Fibroblast of lung (primary cell): ENCODE measurements at regions not wholly inside any gene's neighbourhood (a gene's known extent, or its start where the extent isn't known, plus 50 kb on each side); places are given as distances from the start of the nearest gene placed in this dataset.

Source experiments
- DNase-seq, 2 donors: peaks; one replicate each; pipeline versions ENCODE4 v3.0.0 to v3.0.0-alpha.2; 2010; ENCODE audit warnings: low read depth in 2 of 2
- H2AFZ ChIP-seq: 2 replicates; pipeline ENCODE4 v1.5.1; 2012; ENCODE audit warnings: low read length, control low read depth, inconsistent platforms
- H3K27ac ChIP-seq: 2 replicates; pipeline ENCODE4 v1.5.1; 2011; ENCODE audit warnings: low read length, control low read depth; ENCODE audit not compliant: insufficient read depth
- H3K27me3 ChIP-seq: 2 replicates; pipeline ENCODE4 v1.5.1; 2011; ENCODE audit warnings: mild to moderate bottlenecking, low read length; ENCODE audit not compliant: control insufficient read depth, insufficient read depth
- H3K36me3 ChIP-seq: 2 replicates; pipeline ENCODE4 v1.5.1; 2011; ENCODE audit warnings: low read length; ENCODE audit not compliant: control insufficient read depth, insufficient read depth
- H3K4me1 ChIP-seq: 2 replicates; pipeline ENCODE4 v1.5.1; 2011; ENCODE audit warnings: low read length; ENCODE audit not compliant: control insufficient read depth, insufficient read depth; ENCODE audit errors: extremely low read depth
- H3K4me2 ChIP-seq: 2 replicates; pipeline ENCODE4 v1.5.1; 2011; ENCODE audit warnings: low read length, control low read depth; ENCODE audit not compliant: insufficient read depth; ENCODE audit errors: extremely low read depth
- H3K4me3 ChIP-seq, 4 experiments: fragments of 200-600 bp in 1 of 4; sonication (generic) in 1 of 4; replicated peaks in 1 of 4; 2 replicates each; pipeline ENCODE4 v1.5.1; 2011 to 2016; ENCODE audit warnings: low read length in 4 of 4, low read depth in 3 of 4, mild to moderate bottlenecking in 3 of 4, control low read depth in 2 of 4, inconsistent platforms in 1 of 4, mixed read lengths in 1 of 4; ENCODE audit not compliant: insufficient read depth in 1 of 4; ENCODE audit errors: control extremely low read depth in 1 of 4
- H3K79me2 ChIP-seq: 2 replicates; pipeline ENCODE4 v1.5.1; 2012; ENCODE audit warnings: mild to moderate bottlenecking, low read length, inconsistent platforms; ENCODE audit not compliant: control insufficient read depth, insufficient read depth
- H3K9ac ChIP-seq: 2 replicates; pipeline ENCODE4 v1.5.1; 2011; ENCODE audit warnings: mild to moderate bottlenecking, low read length, control low read depth; ENCODE audit not compliant: insufficient read depth
- H3K9me3 ChIP-seq: 2 replicates; pipeline ENCODE4 v1.5.1; 2012; ENCODE audit warnings: low read depth, low read length; ENCODE audit not compliant: control insufficient read depth, insufficient read depth
- H4K20me1 ChIP-seq: 2 replicates; pipeline ENCODE4 v1.5.1; 2011; ENCODE audit warnings: low read length; ENCODE audit not compliant: control insufficient read depth, insufficient read depth; ENCODE audit errors: extremely low read depth
- EZH2 ChIP-seq: IDR thresholded peaks from 2 replicates; pipeline ENCODE4 v1.5.1; 2012; ENCODE audit warnings: low read length, control low read depth, mild to moderate bottlenecking; ENCODE audit errors: missing control alignments
- TF ChIP-seq, protein P1 (sequence below), 2 donors: IDR thresholded peaks in 1 of 2; conservative IDR thresholded peaks in 1 of 2; 1 replicate in 1 of 2; 2 replicates in 1 of 2; pipeline ENCODE4 v1.5.1; 2011 to 2012; ENCODE audit warnings: low read length in 2 of 2, control low read depth in 1 of 2, inconsistent platforms in 1 of 2, low read depth in 1 of 2, mild to moderate bottlenecking in 1 of 2

DNA sequence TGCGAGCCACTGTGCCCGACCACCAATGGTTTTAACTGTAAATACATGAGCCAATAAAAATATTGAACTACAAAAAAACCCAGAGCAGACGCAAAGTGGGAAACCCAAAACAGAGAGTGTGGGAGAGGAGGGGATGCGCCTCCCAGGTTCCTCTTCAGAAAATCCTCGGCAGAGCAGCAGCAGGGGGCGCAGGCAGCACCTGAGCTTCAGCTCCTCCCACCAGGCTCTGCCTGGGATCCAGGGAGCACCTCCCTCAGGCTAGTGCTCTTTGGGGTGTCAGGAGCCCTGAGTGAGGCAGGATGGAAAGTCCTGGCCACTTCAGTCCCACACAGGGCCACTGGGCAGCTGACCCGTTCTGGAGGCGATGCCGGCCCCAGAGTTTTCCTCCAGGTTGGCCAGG, 536.9 kb upstream of the CDH4 start:
- no peaks in the 10 kb centered on the region for H3K79me2 ChIP-seq
- H3K27ac ChIP-seq, result no peak overlapping the region
- DNase-seq, result no peak
- no peak overlapping the region for H3K4me2 ChIP-seq
- no peak overlapping the region for H2AFZ ChIP-seq
- TF ChIP-seq EZH2, result no peak
- TF ChIP-seq, protein P1, sequence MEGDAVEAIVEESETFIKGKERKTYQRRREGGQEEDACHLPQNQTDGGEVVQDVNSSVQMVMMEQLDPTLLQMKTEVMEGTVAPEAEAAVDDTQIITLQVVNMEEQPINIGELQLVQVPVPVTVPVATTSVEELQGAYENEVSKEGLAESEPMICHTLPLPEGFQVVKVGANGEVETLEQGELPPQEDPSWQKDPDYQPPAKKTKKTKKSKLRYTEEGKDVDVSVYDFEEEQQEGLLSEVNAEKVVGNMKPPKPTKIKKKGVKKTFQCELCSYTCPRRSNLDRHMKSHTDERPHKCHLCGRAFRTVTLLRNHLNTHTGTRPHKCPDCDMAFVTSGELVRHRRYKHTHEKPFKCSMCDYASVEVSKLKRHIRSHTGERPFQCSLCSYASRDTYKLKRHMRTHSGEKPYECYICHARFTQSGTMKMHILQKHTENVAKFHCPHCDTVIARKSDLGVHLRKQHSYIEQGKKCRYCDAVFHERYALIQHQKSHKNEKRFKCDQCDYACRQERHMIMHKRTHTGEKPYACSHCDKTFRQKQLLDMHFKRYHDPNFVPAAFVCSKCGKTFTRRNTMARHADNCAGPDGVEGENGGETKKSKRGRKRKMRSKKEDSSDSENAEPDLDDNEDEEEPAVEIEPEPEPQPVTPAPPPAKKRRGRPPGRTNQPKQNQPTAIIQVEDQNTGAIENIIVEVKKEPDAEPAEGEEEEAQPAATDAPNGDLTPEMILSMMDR (conservative IDR thresholded peaks at IDR 0.05 in 1 of 2, IDR thresholded peaks at IDR 0.05 in 1 of 2; ENCODE audit: low read depth in 1 of 2, low read length in 2 of 2), result no peak
- H3K9ac ChIP-seq, result no peak overlapping the region
- H3K9me3 ChIP-seq, result no peaks in the 10 kb centered on the region
- H3K4me3 ChIP-seq, result no peak overlapping the region
- no peaks in the 10 kb centered on the region for H3K27me3 ChIP-seq
- no peaks in the 10 kb centered on the region for H4K20me1 ChIP-seq
- no peaks in the 10 kb centered on the region for H3K4me1 ChIP-seq
- no peaks in the 10 kb centered on the region for H3K36me3 ChIP-seq

DNA sequence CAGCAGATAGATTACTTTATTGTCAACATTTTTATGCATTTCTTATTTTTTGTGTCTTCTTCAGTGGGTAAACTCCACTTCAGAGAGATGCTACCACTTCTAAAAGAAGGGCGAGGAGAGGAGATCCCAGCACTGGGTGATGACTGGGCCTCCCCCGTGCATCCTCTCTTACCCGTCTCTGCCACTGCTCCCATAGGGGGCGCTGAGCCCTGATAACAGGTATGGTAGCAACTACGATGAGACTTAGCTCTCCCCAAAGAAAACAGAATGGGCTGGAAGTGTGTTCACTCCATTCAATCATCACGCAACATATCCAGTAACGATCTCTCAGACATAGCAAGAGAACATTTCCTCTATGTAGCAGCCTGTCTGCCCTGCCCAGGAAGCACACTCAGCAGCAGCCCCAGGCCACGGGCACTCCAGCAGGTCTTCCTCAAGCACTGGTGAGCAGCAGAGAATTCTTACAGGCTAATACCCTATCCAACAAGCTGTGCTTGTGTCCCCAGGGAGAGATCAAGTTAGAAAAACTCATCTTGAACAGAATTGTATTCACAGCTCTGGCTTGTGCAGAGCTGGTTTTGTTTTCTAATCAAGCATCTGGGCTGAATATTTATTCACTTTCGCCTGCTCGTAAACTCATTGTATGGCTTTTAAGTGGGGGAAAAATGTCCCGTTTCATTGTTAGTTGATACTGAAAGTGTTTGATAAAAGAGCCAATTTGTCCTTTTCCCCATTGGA, 533.1 kb upstream of the CDH4 start:
- H3K27ac ChIP-seq, result no peak overlapping the region
- no peak overlapping the region for H3K4me3 ChIP-seq
- no peak overlapping the region for H3K9ac ChIP-seq
- H2AFZ ChIP-seq, result no peak overlapping the region
- H3K79me2 ChIP-seq, result no peaks in the 10 kb centered on the region
- H3K36me3 ChIP-seq, result no peaks in the 10 kb centered on the region
- H3K4me2 ChIP-seq, result no peak overlapping the region
- no peaks in the 10 kb centered on the region for H4K20me1 ChIP-seq
- H3K9me3 ChIP-seq, result no peaks in the 10 kb centered on the region
- H3K27me3 ChIP-seq, result no peaks in the 10 kb centered on the region
- DNase-seq, result no peak
- TF ChIP-seq EZH2, result no peak
- TF ChIP-seq, protein P1 (conservative IDR thresholded peaks at IDR 0.05 in 1 of 2, IDR thresholded peaks at IDR 0.05 in 1 of 2; ENCODE audit: low read depth in 1 of 2, low read length in 2 of 2), result no peak
- no peaks in the 10 kb centered on the region for H3K4me1 ChIP-seq

DNA sequence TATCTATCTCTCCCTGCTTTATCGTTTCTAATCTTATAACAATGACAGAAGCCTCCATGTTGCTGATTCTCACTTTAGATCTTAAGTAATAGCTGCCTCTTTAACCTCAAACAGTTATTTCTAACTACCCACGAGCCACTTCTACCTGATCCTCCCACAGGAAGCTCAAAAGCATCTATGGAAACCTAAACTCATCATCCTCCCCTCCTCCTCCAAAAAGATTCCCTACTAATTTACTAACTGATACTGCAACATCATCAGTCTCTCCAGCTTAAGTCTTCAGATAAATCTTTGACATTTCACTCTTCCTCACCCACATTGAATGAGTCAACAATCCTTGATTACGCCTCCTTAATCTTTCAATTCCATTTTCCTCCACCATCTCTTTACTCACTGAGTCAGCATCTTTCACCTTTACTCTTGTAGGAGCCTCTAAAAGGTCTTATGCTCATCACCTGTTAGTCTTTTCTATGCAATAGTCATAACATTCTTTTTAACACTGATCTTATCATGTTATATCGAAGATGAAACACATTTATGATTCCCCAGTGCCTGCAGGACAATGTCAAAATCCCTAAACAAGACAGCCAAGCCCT, 526.7 kb upstream of the CDH4 start:
- no peak overlapping the region for H3K27ac ChIP-seq
- TF ChIP-seq EZH2, result no peak
- TF ChIP-seq, protein P1 (conservative IDR thresholded peaks at IDR 0.05 in 1 of 2, IDR thresholded peaks at IDR 0.05 in 1 of 2; ENCODE audit: low read depth in 1 of 2, low read length in 2 of 2), result no peak
- no peak for DNase-seq

More for the DNA sequence above, 526.7 kb upstream of the CDH4 start:
- Histone ChIP-seq H3K36me3 (no peaks in the 10 kb centered on the region), H3K4me3 (no peak overlapping the region), H2AFZ (no peak overlapping the region), H3K9me3 (no peaks in the 10 kb centered on the region), H3K27me3 (no peaks in the 10 kb centered on the region), H3K4me1 (no peaks in the 10 kb centered on the region), H3K4me2 (no peak overlapping the region), H4K20me1 (no peaks in the 10 kb centered on the region), H3K79me2 (no peaks in the 10 kb centered on the region), H3K9ac (no peak overlapping the region)
